Thyroid gland (tissue), 4 donors: ENCODE measurements at regions not wholly inside any gene's neighbourhood (a gene's known extent, or its start where the extent isn't known, plus 50 kb on each side); places are given as distances from the start of the nearest gene placed in this dataset.
"Not testable (repeated sequence)": the region's sequence is repeated elsewhere in the genome, so short reads cannot be mapped to it uniquely, and the experiment has no call there.

Experiments used
- DNase-seq, 2 donors: peaks; one replicate each; pipeline ENCODE4 v3.0.0-alpha.2; 2019
- H3K27ac ChIP-seq, 3 donors: fragments of 200-600 bp; sonication (generic); 1 replicate in 2 of 3; 2 replicates in 1 of 3; pipeline ENCODE4 v1.5.1; 2016 to 2019; ENCODE audit warnings: mild to moderate bottlenecking in 1 of 3, moderate library complexity in 1 of 3
- H3K27me3 ChIP-seq: fragments of 200-600 bp; sonication (generic); one replicate; pipeline ENCODE4 v1.5.1; 2019
- H3K36me3 ChIP-seq, 2 donors: fragments of 200-600 bp; sonication (generic); one replicate each; pipeline ENCODE4 v1.5.1; 2016 to 2019
- H3K4me1 ChIP-seq, 2 donors: fragments of 200-600 bp; sonication (generic); one replicate each; pipeline ENCODE4 v1.5.1; 2017 to 2019
- H3K4me3 ChIP-seq, 3 donors: fragments of 200-600 bp; sonication (generic); replicated peaks in 1 of 3; 1 replicate in 2 of 3; 2 replicates in 1 of 3; pipeline ENCODE4 v1.5.1; 2016; ENCODE audit warnings: mild to moderate bottlenecking in 1 of 3
- H3K9me3 ChIP-seq: fragments of 200-600 bp; sonication (generic); one replicate; pipeline ENCODE4 v1.5.1; 2017
- POLR2A ChIP-seq, 2 donors: fragments of 450-650 bp; IDR thresholded peaks; one replicate each; pipeline ENCODE4 v1.6.1; 2017; ENCODE audit warnings: antibody characterized with exemption in 2 of 2, mild to moderate bottlenecking in 2 of 2, moderate library complexity in 1 of 2
- WGBS, 2 donors: methylation state at CpG; one replicate each; pipeline ENCODE4 v1.1.5; 2017; 5-methylcytosine and 5-hydroxymethylcytosine counted together
- intact Hi-C: fragments of 100-400 bp; cut with DNase I; formaldehyde crosslinking; loops from one replicate; pipeline ENCODE4 v1.15.1; 2023
- TF ChIP-seq, protein P1 (sequence below), 6 experiments: fragments of 200-600 bp in 3 of 6; fragments of 450-650 bp in 3 of 6; sonication (generic) in 3 of 6; IDR thresholded peaks; one replicate each; pipeline ENCODE4 v1.5.1; 2016 to 2019; ENCODE audit warnings: antibody characterized with exemption in 6 of 6, mild to moderate bottlenecking in 2 of 6, inconsistent platforms in 1 of 6, moderate library complexity in 1 of 6

GRCh38 chr4:123528501-123529277 lies 132.1 kb downstream of the SPRY1 start:
- TF ChIP-seq POLR2A (IDR thresholded peaks at IDR 0.05), result no peak
- TF ChIP-seq, protein P1, sequence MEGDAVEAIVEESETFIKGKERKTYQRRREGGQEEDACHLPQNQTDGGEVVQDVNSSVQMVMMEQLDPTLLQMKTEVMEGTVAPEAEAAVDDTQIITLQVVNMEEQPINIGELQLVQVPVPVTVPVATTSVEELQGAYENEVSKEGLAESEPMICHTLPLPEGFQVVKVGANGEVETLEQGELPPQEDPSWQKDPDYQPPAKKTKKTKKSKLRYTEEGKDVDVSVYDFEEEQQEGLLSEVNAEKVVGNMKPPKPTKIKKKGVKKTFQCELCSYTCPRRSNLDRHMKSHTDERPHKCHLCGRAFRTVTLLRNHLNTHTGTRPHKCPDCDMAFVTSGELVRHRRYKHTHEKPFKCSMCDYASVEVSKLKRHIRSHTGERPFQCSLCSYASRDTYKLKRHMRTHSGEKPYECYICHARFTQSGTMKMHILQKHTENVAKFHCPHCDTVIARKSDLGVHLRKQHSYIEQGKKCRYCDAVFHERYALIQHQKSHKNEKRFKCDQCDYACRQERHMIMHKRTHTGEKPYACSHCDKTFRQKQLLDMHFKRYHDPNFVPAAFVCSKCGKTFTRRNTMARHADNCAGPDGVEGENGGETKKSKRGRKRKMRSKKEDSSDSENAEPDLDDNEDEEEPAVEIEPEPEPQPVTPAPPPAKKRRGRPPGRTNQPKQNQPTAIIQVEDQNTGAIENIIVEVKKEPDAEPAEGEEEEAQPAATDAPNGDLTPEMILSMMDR (IDR thresholded peaks at IDR 0.05), result no peak
- no peaks in the 10 kb centered on the region for H3K4me1 ChIP-seq
- H3K9me3 ChIP-seq, result no peaks in the 10 kb centered on the region
- H3K36me3 ChIP-seq, result no peaks in the 10 kb centered on the region
- no peak overlapping the region for H3K27ac ChIP-seq
- no peak for DNase-seq
- 65 to 79% methylated on average over 3 of the region's 3 CpGs for WGBS, 2 donors
- intact Hi-C loops, result no loop called here
- no peak overlapping the region for H3K4me3 ChIP-seq
- no peaks in the 10 kb centered on the region for H3K27me3 ChIP-seq

DNA sequence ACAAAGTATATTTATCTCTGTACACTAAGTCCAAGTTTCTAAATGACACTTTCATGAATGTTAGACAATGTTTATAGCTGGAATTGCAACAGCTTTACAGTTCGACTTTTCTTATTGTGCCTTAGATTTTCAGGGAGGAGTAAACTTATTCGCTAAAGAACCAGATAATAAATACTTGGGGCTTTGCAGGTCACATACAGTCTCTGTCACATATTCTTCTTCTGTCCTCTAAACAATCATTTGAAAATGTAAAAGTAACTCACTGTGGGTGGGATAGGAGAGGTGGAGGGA lies 132.6 kb downstream of the SPRY1 start:
- no peaks in the 10 kb centered on the region for H3K36me3 ChIP-seq
- TF ChIP-seq, protein P1 (IDR thresholded peaks at IDR 0.05), result no peak
- no peak for TF ChIP-seq POLR2A (IDR thresholded peaks at IDR 0.05)
- intact Hi-C loops, result no loop called here
- H3K27me3 ChIP-seq, result no peaks in the 10 kb centered on the region
- no peak for DNase-seq
- WGBS, 2 donors, result 90 to 93% methylated on average over 2 of the region's 2 CpGs
- no peak overlapping the region for H3K27ac ChIP-seq
- no peaks in the 10 kb centered on the region for H3K4me1 ChIP-seq
- H3K4me3 ChIP-seq, result no peak overlapping the region
- no peaks in the 10 kb centered on the region for H3K9me3 ChIP-seq

DNA sequence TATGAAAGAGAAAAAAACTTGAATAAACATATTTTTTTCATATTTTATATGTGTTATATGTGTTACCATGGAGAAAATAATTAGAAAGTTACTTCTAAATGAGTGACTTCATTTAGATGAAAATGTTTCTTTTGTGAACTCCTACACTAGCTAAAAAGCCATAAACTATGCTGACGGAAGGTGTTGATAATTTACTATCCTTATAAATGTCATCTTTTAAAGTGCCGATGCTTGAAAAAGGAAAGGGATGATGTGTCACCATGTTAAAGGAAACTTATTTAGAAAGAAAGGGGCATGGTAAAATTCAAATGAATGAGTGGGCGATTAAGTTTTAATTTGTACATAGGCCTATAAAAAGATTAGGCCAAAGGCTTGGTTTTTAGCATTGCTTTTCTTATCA lies 133.8 kb downstream of the SPRY1 start:
- no peak for DNase-seq
- Histone ChIP-seq H3K9me3 (no peaks in the 10 kb centered on the region), H3K36me3 (no peaks in the 10 kb centered on the region), H3K27me3 (no peaks in the 10 kb centered on the region), H3K27ac (no peak overlapping the region), H3K4me1 (no peaks in the 10 kb centered on the region), H3K4me3 (no peak overlapping the region)
- TF ChIP-seq POLR2A (IDR thresholded peaks at IDR 0.05), result no peak
- TF ChIP-seq, protein P1 (IDR thresholded peaks at IDR 0.05), result no peak
- WGBS, 2 donors, result 95 to 96% methylated on average over 3 of the region's 3 CpGs
- intact Hi-C loops, result no loop called here

- H3K9me3 ChIP-seq, result no peaks in the 10 kb centered on the region
- TF ChIP-seq, protein P1 (IDR thresholded peaks at IDR 0.05), result no peak
- no peak for TF ChIP-seq POLR2A (IDR thresholded peaks at IDR 0.05)
- H3K27ac ChIP-seq, result no peak overlapping the region
- no peak for DNase-seq
- WGBS, 2 donors, result 81 to 93% methylated on average over 1 of the region's 1 CpG
- no peak overlapping the region for H3K4me3 ChIP-seq
- intact Hi-C loops, result no loop called here
- H3K4me1 ChIP-seq, result no peaks in the 10 kb centered on the region
- H3K27me3 ChIP-seq, result no peaks in the 10 kb centered on the region
- H3K36me3 ChIP-seq, result no peaks in the 10 kb centered on the region
Observed at GRCh38 chr4:123535037-123535748, 138.6 kb downstream of the SPRY1 start.

DNA sequence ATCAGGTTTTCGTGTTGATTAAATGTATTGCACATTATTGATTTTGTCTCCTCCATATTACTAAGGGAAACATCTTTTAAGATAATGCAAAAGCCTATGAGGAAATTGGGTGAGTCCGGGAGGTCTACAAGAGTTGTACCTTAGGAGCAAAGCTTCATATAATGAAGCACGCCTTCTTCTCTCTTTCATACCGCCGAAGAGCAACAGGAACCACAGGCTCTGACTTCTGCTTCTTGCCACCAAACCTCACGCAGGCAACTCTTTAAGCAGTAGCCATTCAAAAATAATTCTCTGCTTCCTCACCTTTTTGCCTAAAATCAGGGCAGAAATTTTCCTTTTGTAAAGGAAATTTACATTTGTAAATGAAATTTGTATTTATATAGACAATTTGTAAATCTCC lies 139.6 kb downstream of the SPRY1 start:
- no peak overlapping the region for H3K4me3 ChIP-seq
- no peaks in the 10 kb centered on the region for H3K27me3 ChIP-seq
- TF ChIP-seq, protein P1 (IDR thresholded peaks at IDR 0.05), result no peak
- no peak for TF ChIP-seq POLR2A (IDR thresholded peaks at IDR 0.05)
- no peaks in the 10 kb centered on the region for H3K4me1 ChIP-seq
- H3K36me3 ChIP-seq, result no peaks in the 10 kb centered on the region
- intact Hi-C loops, result no loop called here
- no peaks in the 10 kb centered on the region for H3K9me3 ChIP-seq
- WGBS, 2 donors, result 81 to 87% methylated on average over 6 of the region's 6 CpGs
- DNase-seq, result no peak
- no peak overlapping the region for H3K27ac ChIP-seq

GRCh38 chr4:123537906-123538402 lies 141.4 kb downstream of the SPRY1 start:
- intact Hi-C loops, H3K4me1 ChIP-seq, H3K36me3 ChIP-seq, H3K4me3 ChIP-seq, H3K27ac ChIP-seq, DNase-seq, H3K9me3 ChIP-seq, H3K27me3 ChIP-seq: not testable (repeated sequence)
- WGBS, 2 donors, result 94 to 95% methylated on average over 16 to 17 of the region's 39 CpGs
